ENCODE measurements at regions not wholly inside any gene's neighbourhood (a gene's known extent, or its start where the extent isn't known, plus 50 kb on each side); places are given as distances from the start of the nearest gene placed in this dataset.

GRCh38 chr5:138661991-138662434, 86.8 kb upstream of the HSPA9 start:
- TF ChIP-seq CTCF (IDR thresholded peaks at IDR 0.05; ENCODE audit: low read depth, low read length) (no peak), EZH2phosphoT487 (IDR thresholded peaks at IDR 0.05; ENCODE audit: low read depth) (no peak)

Data from OCI-LY3 (cell line).